ENCODE measurements at regions not wholly inside any gene's neighbourhood (a gene's known extent, or its start where the extent isn't known, plus 50 kb on each side); places are given as distances from the start of the nearest gene placed in this dataset.
"Not testable (repeated sequence)": the region's sequence is repeated elsewhere in the genome, so short reads cannot be mapped to it uniquely, and the experiment has no call there.

DNA sequence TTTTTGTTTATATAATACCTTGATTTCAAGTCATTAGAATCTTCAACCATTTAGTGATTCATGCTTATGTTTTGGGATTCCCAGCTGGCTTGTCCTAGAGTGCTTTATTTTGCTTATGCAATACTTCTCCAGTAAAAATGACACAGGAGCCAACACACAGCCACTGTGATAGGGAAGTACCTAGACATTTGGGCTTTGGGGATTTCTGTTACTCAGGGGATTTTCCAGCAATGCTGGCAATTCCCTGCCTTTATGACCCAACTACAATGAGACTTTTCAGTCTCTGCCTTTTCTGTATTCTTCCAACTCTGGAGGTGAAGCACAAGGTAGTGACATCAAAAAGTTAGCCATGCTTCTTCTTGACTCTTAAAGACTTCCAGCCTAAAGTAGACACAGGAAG is 119.0 kb downstream of the DDX11 start:
- TF ChIP-seq, protein P1, sequence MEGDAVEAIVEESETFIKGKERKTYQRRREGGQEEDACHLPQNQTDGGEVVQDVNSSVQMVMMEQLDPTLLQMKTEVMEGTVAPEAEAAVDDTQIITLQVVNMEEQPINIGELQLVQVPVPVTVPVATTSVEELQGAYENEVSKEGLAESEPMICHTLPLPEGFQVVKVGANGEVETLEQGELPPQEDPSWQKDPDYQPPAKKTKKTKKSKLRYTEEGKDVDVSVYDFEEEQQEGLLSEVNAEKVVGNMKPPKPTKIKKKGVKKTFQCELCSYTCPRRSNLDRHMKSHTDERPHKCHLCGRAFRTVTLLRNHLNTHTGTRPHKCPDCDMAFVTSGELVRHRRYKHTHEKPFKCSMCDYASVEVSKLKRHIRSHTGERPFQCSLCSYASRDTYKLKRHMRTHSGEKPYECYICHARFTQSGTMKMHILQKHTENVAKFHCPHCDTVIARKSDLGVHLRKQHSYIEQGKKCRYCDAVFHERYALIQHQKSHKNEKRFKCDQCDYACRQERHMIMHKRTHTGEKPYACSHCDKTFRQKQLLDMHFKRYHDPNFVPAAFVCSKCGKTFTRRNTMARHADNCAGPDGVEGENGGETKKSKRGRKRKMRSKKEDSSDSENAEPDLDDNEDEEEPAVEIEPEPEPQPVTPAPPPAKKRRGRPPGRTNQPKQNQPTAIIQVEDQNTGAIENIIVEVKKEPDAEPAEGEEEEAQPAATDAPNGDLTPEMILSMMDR (IDR thresholded peaks at IDR 0.05), result not testable (repeated sequence)
- TF ChIP-seq EP300, POLR2A, POLR2AphosphoS5 (IDR thresholded peaks at IDR 0.05): not testable (repeated sequence)

Measured in upper lobe of left lung (tissue), 4 donors.